G401 (cell line): ENCODE measurements at regions not wholly inside any gene's neighbourhood (a gene's known extent, or its start where the extent isn't known, plus 50 kb on each side); places are given as distances from the start of the nearest gene placed in this dataset.

Experiments
- DNase-seq: peaks from one replicate; pipeline ENCODE4 v3.0.0-alpha.2; 2015; ENCODE audit warnings: low spot score
- in situ Hi-C: cut with HindIII; loops from 2 replicates; pipeline ENCODE4 v1.10.0; 2016; ENCODE audit warnings: low sequenced_read_pairs, mixed read lengths

GRCh38 chr15:69736161-69736560, 283.5 kb downstream of the RPLP1 start:
- in situ Hi-C loops: no loop called here
- DNase-seq: no peak

DNA sequence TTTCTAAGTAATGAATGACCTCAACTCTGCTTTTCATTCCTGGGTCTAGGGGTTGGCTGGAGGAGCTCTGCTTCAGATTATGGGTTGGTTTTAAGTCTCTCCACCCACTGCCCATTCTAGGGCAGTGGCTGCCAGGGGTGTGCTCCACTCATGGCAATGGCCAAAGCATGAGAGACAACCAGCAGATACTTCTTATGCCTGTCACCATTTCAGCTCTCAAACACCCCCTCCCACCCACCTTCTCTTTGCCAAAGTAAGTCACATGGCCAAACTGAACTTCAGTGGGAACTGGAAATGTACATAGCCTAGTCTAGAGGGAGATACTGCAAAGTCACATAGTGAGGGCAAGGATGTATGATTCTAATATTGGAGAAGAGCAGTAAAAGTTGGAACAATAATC, 285.3 kb downstream of the RPLP1 start:
- in situ Hi-C loops: no loop called here
- DNase-seq: no peak

- in situ Hi-C loops: no loop called here
- no peak for DNase-seq
Observed at GRCh38 chr15:69740684-69741083, 288.1 kb downstream of the RPLP1 start.

- in situ Hi-C loops: no loop called here
- DNase-seq: no peak
Observed at GRCh38 chr15:69742361-69742760, 289.7 kb downstream of the RPLP1 start.

DNA sequence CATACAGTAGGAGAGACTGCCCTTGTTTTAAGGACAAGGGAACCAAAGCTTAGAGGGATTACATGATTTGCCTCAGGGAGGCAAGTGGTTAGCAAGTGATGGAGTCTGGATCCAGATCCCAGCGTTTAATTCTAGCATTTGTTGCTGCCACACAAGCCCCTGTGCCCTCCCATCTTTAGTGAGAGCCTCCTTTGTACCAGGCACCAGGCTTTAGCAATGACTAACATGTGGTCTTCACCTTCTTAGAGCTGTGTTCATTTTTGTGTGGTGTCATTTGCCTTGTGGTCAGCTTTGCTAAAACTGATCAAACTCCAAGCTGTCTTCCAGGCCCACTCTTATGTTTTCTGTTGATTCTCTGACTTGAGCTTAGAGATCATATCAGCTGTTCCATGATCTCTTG, 290.5 kb downstream of the RPLP1 start:
- DNase-seq: no peak
- in situ Hi-C loops: no loop called here

DNA sequence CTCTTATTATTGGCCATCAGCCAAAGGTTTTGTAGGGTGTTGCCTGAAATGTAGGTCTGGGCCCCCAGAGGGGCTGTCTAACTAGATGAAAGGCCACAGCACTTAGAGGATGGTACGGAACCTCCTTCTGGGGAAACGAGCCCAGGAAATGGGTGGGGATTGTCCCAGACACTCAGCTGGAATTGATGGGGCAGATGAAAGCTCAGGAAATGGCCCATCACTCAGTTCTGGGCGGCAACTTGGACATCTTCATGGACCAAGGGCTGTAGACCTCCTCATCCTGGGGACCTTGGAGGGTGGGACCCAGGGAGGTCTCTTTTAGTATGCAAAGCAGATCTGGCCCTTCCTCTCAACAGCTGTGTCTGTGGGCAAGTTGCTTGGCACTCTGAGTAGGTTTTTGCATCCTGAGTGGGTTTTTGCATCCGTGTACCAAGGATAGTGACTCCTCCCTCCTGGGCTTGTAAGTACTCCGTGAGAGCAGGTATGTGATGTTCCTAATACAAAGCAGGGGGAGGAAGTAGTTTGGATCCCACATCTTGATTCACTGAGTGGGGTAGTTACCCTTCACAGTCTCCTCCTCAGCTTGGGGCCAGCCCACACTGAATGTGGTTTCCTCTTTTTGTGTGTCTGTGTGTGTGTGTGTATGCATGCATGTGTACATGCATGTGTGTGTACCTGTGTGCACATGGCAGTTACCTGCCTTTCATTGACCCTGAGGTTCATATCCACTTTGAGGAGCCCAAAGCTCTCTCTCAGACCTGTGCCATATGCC, 292.0 kb downstream of the RPLP1 start:
- DNase-seq: no peak
- in situ Hi-C loops: no loop called here

- in situ Hi-C loops: no loop called here
- DNase-seq: no peak
Observed at GRCh38 chr15:69747193-69747592, 294.6 kb downstream of the RPLP1 start.

- in situ Hi-C loops: no loop called here
- no peak for DNase-seq
Observed at GRCh38 chr15:69748131-69748530, 295.5 kb downstream of the RPLP1 start.

DNA sequence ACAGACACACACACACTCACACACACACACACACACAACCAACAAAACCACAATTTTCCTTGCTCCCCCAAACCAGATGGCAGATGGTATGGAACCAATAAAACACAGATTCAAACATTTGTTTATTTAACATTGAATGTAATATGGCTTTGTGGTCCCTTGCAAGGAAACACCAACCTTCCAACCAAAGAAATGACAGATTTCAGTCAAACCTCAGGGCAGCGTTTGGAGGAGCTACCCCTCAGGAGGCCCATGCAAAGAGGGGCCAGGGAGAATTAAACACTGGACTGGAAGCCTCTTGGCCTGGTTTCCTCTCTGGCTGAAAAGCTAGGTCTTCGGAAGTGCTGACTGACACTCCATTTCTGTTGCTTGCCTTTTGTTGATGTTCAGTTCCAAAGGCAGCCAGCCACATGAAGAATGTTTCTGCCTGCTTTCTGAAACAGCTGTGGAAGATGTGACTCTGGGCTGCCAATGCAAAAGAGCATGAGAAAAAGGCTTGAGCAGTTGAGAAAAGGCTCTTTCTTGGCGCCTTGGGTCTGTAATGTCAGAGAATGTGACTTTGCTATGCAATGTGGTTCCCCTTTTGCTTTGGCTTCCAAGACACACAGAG, 296.1 kb downstream of the RPLP1 start:
- DNase-seq: no peak
- in situ Hi-C loops: no loop called here

DNA sequence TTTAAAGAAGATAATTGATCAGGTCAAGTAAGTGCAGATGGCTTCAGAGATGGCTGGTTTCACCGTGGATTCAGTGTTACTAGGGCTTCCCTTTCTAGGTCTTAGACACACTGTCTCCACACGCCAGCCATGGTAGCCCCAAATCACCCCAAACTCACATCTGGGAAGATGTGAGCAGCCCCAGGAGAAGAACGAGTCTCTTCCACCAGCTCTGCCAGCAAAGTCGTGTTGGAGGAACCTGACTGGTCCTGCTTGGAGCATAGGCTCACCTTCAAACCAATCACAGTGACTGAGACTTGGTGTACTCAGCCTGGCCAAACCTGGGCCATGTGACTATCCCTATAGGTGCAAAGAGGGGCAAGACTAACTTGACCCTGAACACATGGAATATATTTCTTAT, 296.7 kb downstream of the RPLP1 start:
- in situ Hi-C loops: no loop called here
- no peak for DNase-seq

- in situ Hi-C loops: no loop called here
- no peak for DNase-seq
Observed at GRCh38 chr15:69749797-69750196, 297.2 kb downstream of the RPLP1 start.

DNA sequence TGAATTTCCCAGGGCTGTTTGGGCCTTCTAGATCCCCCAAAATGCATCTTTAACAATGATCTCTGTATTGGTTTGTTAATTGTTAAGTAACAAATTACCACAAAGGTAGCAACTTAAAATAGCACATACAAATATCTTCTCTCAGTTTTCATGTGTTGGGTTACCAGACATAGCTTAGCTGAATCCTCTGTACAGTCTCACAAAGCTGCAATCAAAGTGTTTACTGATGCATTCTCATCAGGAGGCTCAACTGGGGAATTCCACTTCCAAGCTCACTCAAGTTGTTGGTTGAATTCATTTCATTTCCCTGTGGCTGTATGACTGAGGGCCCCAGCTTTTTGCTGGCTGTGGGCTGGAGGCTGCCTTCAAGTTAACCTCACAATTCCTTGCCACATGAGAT, 297.6 kb downstream of the RPLP1 start:
- no peak for DNase-seq
- in situ Hi-C loops: no loop called here

GRCh38 chr15:69751147-69751546, 298.5 kb downstream of the RPLP1 start:
- in situ Hi-C loops: no loop called here
- DNase-seq: no peak

DNA sequence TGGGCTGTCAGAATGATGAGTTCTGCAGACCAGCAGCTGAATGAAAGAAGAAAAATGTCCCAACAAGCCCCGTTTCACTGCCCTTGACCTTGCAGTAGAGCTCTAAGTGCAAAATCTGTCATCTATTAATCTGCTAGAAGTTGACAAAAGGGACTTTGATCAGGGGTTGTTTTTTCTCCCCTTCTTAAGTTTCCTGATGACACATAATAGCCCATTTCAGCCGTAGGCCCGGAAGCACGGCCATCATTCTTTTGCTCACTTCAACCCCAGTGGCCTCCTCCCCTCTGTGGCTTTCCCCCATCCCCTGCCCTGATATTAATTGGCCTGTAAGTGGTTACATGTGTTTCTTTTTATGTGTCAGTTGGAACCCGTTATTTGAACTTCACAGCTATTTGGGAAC, 298.9 kb downstream of the RPLP1 start:
- in situ Hi-C loops: no loop called here
- no peak for DNase-seq

DNA sequence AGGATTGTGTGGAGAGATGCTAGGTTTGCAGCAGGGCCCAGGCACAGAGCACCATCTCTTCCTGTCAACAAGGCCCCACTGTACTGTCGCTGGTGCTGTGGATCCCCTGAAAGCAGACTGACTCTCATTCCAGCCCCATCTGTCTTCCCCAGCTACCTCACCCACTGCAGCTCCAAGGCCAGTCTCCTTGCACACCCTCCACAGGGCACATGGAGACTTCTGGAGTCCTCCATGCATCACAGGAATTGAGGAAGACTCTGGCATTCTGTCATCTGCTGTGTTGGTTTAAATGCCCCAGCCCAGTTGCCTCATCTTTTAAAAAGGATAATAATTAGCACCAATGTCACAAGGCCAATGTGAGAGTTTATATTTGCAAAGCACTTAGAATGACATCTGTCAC, 301.2 kb downstream of the RPLP1 start:
- in situ Hi-C loops: no loop called here
- DNase-seq: no peak

- in situ Hi-C loops: no loop called here
- no peak for DNase-seq
Observed at GRCh38 chr15:69754313-69754712, 301.7 kb downstream of the RPLP1 start.

DNA sequence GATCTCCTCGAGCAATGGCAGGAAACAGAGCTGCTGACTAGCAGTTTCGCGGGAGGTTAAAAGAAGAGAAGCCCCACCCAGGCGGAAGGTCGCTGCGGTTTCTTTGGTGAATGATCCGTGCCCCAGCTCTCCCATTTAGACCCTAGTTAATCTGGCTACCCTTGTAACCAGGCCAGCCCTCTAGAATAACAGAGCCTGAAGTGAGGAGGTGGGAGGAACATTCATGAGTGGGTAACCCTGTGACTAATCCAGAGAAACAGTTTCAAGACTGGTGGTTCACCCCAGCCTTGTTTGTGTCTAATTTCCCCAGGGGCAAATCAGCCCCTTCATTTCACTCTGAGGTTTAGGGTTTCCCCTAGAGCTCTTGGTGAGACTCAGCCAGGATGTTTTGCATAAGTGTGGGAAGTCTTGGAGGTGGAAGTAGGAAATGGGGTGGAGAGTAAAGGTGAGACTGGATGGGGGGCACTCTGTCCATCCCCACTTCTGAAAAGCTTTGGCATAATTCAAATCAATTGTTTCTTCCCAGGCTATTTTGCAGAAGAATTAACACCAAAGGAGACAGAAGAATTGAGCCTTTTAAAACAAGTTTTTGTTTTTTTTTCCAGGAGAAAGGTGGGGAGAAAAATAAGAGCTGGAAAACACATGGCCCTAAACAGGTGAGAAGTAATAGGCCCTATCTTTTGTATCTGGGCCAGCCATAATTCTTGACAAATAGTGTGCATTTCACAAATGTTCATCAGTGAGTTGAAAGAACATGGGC, 303.1 kb downstream of the RPLP1 start:
- in situ Hi-C loops: no loop called here
- DNase-seq: no peak

GRCh38 chr15:69756440-69756839, 303.8 kb downstream of the RPLP1 start:
- in situ Hi-C loops: no loop called here
- no peak for DNase-seq

DNA sequence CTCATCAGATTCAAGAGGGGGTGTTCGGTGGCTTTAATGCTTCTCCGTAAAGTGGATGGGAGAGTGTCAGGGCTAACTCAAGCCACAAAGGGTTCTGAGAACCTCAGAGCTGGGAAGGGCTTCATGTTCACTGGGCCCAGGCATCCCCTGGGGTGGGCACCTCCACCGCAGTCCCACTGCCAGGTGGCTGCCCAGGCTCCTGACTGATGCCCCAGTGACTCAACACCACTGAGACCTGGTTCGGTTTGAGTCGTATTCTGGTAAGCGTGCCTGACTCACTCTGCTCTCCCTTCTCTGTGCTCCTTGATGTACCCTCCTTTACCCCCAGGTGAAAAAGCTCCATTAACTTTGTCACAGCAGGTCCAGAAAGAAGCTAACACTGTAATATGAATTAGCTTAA, 304.6 kb downstream of the RPLP1 start:
- in situ Hi-C loops: no loop called here
- no peak for DNase-seq

DNA sequence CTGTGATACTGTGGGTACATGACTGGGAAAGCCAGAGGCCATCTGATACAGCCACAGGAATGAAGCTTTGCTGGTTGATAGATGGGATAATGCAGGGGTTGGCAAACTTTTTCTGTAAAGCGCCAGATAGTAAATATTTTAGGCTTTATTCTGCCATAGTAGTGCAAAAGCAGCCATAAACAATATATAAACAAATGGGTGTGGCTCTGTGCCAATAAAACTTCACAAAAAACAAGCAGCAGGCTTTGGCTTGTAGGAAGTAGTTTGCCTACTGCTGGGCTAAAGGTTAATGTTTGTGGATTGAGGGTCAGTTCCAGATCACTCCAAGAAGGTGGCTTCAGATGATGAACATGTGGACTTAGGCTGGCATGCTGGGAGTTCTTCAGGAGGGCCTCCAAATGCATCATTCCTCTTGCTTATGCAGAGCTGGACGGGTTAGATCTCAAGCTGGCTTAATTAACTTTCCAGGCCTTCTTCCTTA, 305.7 kb downstream of the RPLP1 start:
- no peak for DNase-seq
- in situ Hi-C loops: no loop called here
